Thyroid gland (tissue), 4 donors: ENCODE measurements at regions not wholly inside any gene's neighbourhood (a gene's known extent, or its start where the extent isn't known, plus 50 kb on each side); places are given as distances from the start of the nearest gene placed in this dataset.

ENCODE experiments used
- DNase-seq, 2 donors: peaks; one replicate each; pipeline ENCODE4 v3.0.0-alpha.2; 2019
- H3K27ac ChIP-seq, 3 donors: fragments of 200-600 bp; sonication (generic); 1 replicate in 2 of 3; 2 replicates in 1 of 3; pipeline ENCODE4 v1.5.1; 2016 to 2019; ENCODE audit warnings: mild to moderate bottlenecking in 1 of 3, moderate library complexity in 1 of 3
- H3K27me3 ChIP-seq: fragments of 200-600 bp; sonication (generic); one replicate; pipeline ENCODE4 v1.5.1; 2019
- H3K36me3 ChIP-seq, 2 donors: fragments of 200-600 bp; sonication (generic); one replicate each; pipeline ENCODE4 v1.5.1; 2016 to 2019
- H3K4me1 ChIP-seq, 2 donors: fragments of 200-600 bp; sonication (generic); one replicate each; pipeline ENCODE4 v1.5.1; 2017 to 2019
- H3K4me3 ChIP-seq, 3 donors: fragments of 200-600 bp; sonication (generic); replicated peaks in 1 of 3; 1 replicate in 2 of 3; 2 replicates in 1 of 3; pipeline ENCODE4 v1.5.1; 2016; ENCODE audit warnings: mild to moderate bottlenecking in 1 of 3
- H3K9me3 ChIP-seq: fragments of 200-600 bp; sonication (generic); one replicate; pipeline ENCODE4 v1.5.1; 2017
- CTCF ChIP-seq, 6 experiments: fragments of 200-600 bp in 3 of 6; fragments of 450-650 bp in 3 of 6; sonication (generic) in 3 of 6; IDR thresholded peaks; one replicate each; pipeline ENCODE4 v1.5.1; 2016 to 2019; ENCODE audit warnings: antibody characterized with exemption in 6 of 6, mild to moderate bottlenecking in 2 of 6, inconsistent platforms in 1 of 6, moderate library complexity in 1 of 6
- POLR2A ChIP-seq, 2 donors: fragments of 450-650 bp; IDR thresholded peaks; one replicate each; pipeline ENCODE4 v1.6.1; 2017; ENCODE audit warnings: antibody characterized with exemption in 2 of 2, mild to moderate bottlenecking in 2 of 2, moderate library complexity in 1 of 2
- WGBS, 2 donors: methylation state at CpG; one replicate each; pipeline ENCODE4 v1.1.5; 2017; 5-methylcytosine and 5-hydroxymethylcytosine counted together
- intact Hi-C: fragments of 100-400 bp; cut with DNase I; formaldehyde crosslinking; loops from one replicate; pipeline ENCODE4 v1.15.1; 2023

- intact Hi-C loops = no loop called here
- Histone ChIP-seq H3K4me1 (peaks cover 3 to 4% of the 10 kb centered on the region in 2 donors), H3K27me3 (no peaks in the 10 kb centered on the region), H3K4me3 (no peak overlapping the region), H3K36me3 (no peaks in the 10 kb centered on the region), H3K27ac (no peak overlapping the region), H3K9me3 (no peaks in the 10 kb centered on the region)
- TF ChIP-seq CTCF (IDR thresholded peaks at IDR 0.05) (no peak), POLR2A (IDR thresholded peaks at IDR 0.05) (no peak)
- WGBS, 2 donors = 93 to 94% methylated on average over 7 of the region's 7 CpGs
- no peak for DNase-seq
Measured at GRCh38 chr3:193836918-193837317, 243.9 kb downstream of the OPA1 start.

GRCh38 chr3:193837347-193837827 is 244.4 kb downstream of the OPA1 start:
- H3K4me1 ChIP-seq = no peaks in the 10 kb centered on the region
- intact Hi-C loops = no loop called here
- H3K27ac ChIP-seq = no peak overlapping the region
- TF ChIP-seq POLR2A (IDR thresholded peaks at IDR 0.05) = no peak
- TF ChIP-seq CTCF (IDR thresholded peaks at IDR 0.05) = no peak
- H3K36me3 ChIP-seq = no peaks in the 10 kb centered on the region
- no peak overlapping the region for H3K4me3 ChIP-seq
- DNase-seq = no peak
- no peaks in the 10 kb centered on the region for H3K9me3 ChIP-seq
- WGBS, 2 donors = 84 to 97% methylated on average over 6 of the region's 6 CpGs
- H3K27me3 ChIP-seq = no peaks in the 10 kb centered on the region

- H3K36me3 ChIP-seq = no peaks in the 10 kb centered on the region
- 96 to 100% methylated on average over 2 of the region's 2 CpGs for WGBS, 2 donors
- TF ChIP-seq POLR2A (IDR thresholded peaks at IDR 0.05) = no peak
- TF ChIP-seq CTCF (IDR thresholded peaks at IDR 0.05) = no peak
- no peaks in the 10 kb centered on the region for H3K9me3 ChIP-seq
- no peaks in the 10 kb centered on the region for H3K27me3 ChIP-seq
- H3K27ac ChIP-seq = no peak overlapping the region
- H3K4me1 ChIP-seq = no peaks in the 10 kb centered on the region
- no peak for DNase-seq
- intact Hi-C loops = no loop called here
- no peak overlapping the region for H3K4me3 ChIP-seq
Measured at GRCh38 chr3:193840111-193840641, 247.2 kb downstream of the OPA1 start.

- no peak for TF ChIP-seq POLR2A (IDR thresholded peaks at IDR 0.05)
- TF ChIP-seq CTCF (IDR thresholded peaks at IDR 0.05) = no peak
- no peak for DNase-seq
- Histone ChIP-seq H3K36me3 (no peaks in the 10 kb centered on the region), H3K4me3 (no peak overlapping the region), H3K4me1 (no peaks in the 10 kb centered on the region), H3K9me3 (no peaks in the 10 kb centered on the region), H3K27me3 (no peaks in the 10 kb centered on the region), H3K27ac (no peak overlapping the region)
- intact Hi-C loops = no loop called here
- WGBS, 2 donors = 89 to 92% methylated on average over 4 of the region's 4 CpGs
Measured at GRCh38 chr3:193841581-193841980, 248.6 kb downstream of the OPA1 start.

- no peaks in the 10 kb centered on the region for H3K9me3 ChIP-seq
- H3K4me3 ChIP-seq = no peak overlapping the region
- DNase-seq = no peak
- no peaks in the 10 kb centered on the region for H3K36me3 ChIP-seq
- no peak overlapping the region for H3K27ac ChIP-seq
- no peak for TF ChIP-seq POLR2A (IDR thresholded peaks at IDR 0.05)
- TF ChIP-seq CTCF (IDR thresholded peaks at IDR 0.05) = no peak
- no peaks in the 10 kb centered on the region for H3K27me3 ChIP-seq
- H3K4me1 ChIP-seq = no peaks in the 10 kb centered on the region
- 71 to 86% methylated on average over 16 of the region's 16 CpGs for WGBS, 2 donors
- intact Hi-C loops = no loop called here
Measured at GRCh38 chr3:193842029-193842798, 249.2 kb downstream of the OPA1 start.
